ENCODE measurements at regions not wholly inside any gene's neighbourhood (a gene's known extent, or its start where the extent isn't known, plus 50 kb on each side); places are given as distances from the start of the nearest gene placed in this dataset.

- TF ChIP-seq, protein P1, sequence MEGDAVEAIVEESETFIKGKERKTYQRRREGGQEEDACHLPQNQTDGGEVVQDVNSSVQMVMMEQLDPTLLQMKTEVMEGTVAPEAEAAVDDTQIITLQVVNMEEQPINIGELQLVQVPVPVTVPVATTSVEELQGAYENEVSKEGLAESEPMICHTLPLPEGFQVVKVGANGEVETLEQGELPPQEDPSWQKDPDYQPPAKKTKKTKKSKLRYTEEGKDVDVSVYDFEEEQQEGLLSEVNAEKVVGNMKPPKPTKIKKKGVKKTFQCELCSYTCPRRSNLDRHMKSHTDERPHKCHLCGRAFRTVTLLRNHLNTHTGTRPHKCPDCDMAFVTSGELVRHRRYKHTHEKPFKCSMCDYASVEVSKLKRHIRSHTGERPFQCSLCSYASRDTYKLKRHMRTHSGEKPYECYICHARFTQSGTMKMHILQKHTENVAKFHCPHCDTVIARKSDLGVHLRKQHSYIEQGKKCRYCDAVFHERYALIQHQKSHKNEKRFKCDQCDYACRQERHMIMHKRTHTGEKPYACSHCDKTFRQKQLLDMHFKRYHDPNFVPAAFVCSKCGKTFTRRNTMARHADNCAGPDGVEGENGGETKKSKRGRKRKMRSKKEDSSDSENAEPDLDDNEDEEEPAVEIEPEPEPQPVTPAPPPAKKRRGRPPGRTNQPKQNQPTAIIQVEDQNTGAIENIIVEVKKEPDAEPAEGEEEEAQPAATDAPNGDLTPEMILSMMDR (IDR thresholded peaks at IDR 0.05; ENCODE audit: low read depth, low read length), result no peak
- Histone ChIP-seq H3K9me3 (ENCODE audit: low read depth) (no peaks in the 10 kb centered on the region), H3K27me3 (peaks cover 54% of the 10 kb centered on the region), H3K36me3 (no peaks in the 10 kb centered on the region), H3K4me3 (no peak overlapping the region), H3K4me1 (ENCODE audit: low read depth) (no peaks in the 10 kb centered on the region), H3K27ac (no peak overlapping the region)
- DNase-seq (ENCODE audit: low read depth in 1 of 2, low spot score in 1 of 2), result no peak
Measured at GRCh38 chr9:83138422-83139135, 75.6 kb upstream of the RASEF start.

- no peak overlapping the region for H3K4me3 ChIP-seq
- TF ChIP-seq, protein P1 (IDR thresholded peaks at IDR 0.05; ENCODE audit: low read depth, low read length), result no peak
- no peak overlapping the region for H3K27ac ChIP-seq
- DNase-seq (ENCODE audit: low read depth in 1 of 2, low spot score in 1 of 2), result no peak
- H3K27me3 ChIP-seq, result peaks cover 62% of the 10 kb centered on the region
- H3K4me1 ChIP-seq (ENCODE audit: low read depth), result no peaks in the 10 kb centered on the region
- H3K36me3 ChIP-seq, result no peaks in the 10 kb centered on the region
- no peaks in the 10 kb centered on the region for H3K9me3 ChIP-seq (ENCODE audit: low read depth)
Measured at GRCh38 chr9:83133316-83133715, 70.4 kb upstream of the RASEF start.

GRCh38 chr9:83132768-83133167 lies 69.8 kb upstream of the RASEF start:
- Histone ChIP-seq H3K27ac (no peak overlapping the region), H3K4me3 (no peak overlapping the region), H3K36me3 (no peaks in the 10 kb centered on the region), H3K27me3 (peaks cover 57% of the 10 kb centered on the region), H3K9me3 (ENCODE audit: low read depth) (no peaks in the 10 kb centered on the region), H3K4me1 (ENCODE audit: low read depth) (no peaks in the 10 kb centered on the region)
- DNase-seq (ENCODE audit: low read depth in 1 of 2, low spot score in 1 of 2), result no peak
- TF ChIP-seq, protein P1 (IDR thresholded peaks at IDR 0.05; ENCODE audit: low read depth, low read length), result no peak

DNA sequence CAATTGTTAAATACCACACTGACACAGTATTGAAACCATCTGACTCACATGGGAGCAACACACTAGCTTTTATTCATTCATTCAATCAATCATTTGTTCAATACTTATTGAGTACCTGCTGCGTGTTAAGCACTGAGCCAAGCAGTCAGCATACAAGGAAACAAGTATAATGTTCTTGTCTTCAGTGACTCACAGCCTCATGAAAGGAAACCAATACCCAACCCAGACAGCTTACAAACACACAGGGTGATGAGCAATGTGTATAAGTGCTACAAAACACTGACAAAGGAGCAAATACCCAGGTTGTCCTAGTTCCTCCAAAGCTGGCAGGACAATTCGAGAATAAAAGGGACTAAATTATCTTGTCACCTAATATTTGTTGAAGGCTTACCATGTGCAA lies 67.6 kb upstream of the RASEF start:
- TF ChIP-seq, protein P1 (IDR thresholded peaks at IDR 0.05; ENCODE audit: low read depth, low read length), result no peak
- H3K4me3 ChIP-seq, result no peak overlapping the region
- no peak for DNase-seq (ENCODE audit: low read depth in 1 of 2, low spot score in 1 of 2)
- H3K9me3 ChIP-seq (ENCODE audit: low read depth), result no peaks in the 10 kb centered on the region
- H3K27me3 ChIP-seq, result peaks cover 39% of the 10 kb centered on the region
- no peaks in the 10 kb centered on the region for H3K36me3 ChIP-seq
- no peaks in the 10 kb centered on the region for H3K4me1 ChIP-seq (ENCODE audit: low read depth)
- no peak overlapping the region for H3K27ac ChIP-seq

DNA sequence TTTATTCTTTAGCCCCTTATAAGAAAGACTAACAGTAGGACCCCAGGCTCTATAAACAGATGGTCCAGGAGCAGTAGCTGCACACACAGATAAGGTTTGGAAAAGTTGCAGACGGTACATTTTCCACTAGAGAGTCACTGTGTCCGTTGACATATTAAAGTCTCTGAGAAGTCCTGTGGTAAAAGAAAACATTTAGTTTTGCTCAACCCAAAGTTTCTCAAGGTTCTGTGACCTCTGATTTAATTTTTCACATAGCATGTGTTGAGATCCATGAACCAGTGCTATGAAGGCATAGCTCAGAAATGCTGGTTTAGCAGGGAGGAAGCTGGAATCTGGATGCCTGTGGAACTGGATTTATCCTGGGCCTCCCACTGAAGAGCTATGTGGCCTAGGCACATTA lies 62.7 kb upstream of the RASEF start:
- H3K4me3 ChIP-seq, result no peak overlapping the region
- no peaks in the 10 kb centered on the region for H3K36me3 ChIP-seq
- no peaks in the 10 kb centered on the region for H3K4me1 ChIP-seq (ENCODE audit: low read depth)
- H3K9me3 ChIP-seq (ENCODE audit: low read depth), result no peaks in the 10 kb centered on the region
- DNase-seq (ENCODE audit: low read depth in 1 of 2, low spot score in 1 of 2), result no peak
- peaks cover 2% of the 10 kb centered on the region for H3K27me3 ChIP-seq
- H3K27ac ChIP-seq, result no peak overlapping the region
- TF ChIP-seq, protein P1 (IDR thresholded peaks at IDR 0.05; ENCODE audit: low read depth, low read length), result no peak

All from cardiac muscle cell (in vitro differentiated cells and primary cell).